GM18508 (cell line): ENCODE measurements at regions not wholly inside any gene's neighbourhood (a gene's known extent, or its start where the extent isn't known, plus 50 kb on each side); places are given as distances from the start of the nearest gene placed in this dataset.

ENCODE experiments used
- ATAC-seq: cut with Tn5 transposase; IDR thresholded peaks from one replicate; pipeline ENCODE4 v1.9.1; 2021; ENCODE audit warnings: moderate number of reproducible peaks; ENCODE audit not compliant: insufficient read depth, unreplicated experiment

GRCh38 chr7:17474724-17475344 lies 176.4 kb downstream of the AHR start:
- no peak for ATAC-seq

- no peak for ATAC-seq
These were observed 178.7 kb downstream of the AHR start for GRCh38 chr7:17477182-17477581.

GRCh38 chr7:17481118-17481517 lies 182.7 kb downstream of the AHR start:
- ATAC-seq: no peak

GRCh38 chr7:17485368-17485767 lies 186.9 kb downstream of the AHR start:
- no peak for ATAC-seq

- no peak for ATAC-seq
These were observed 187.5 kb downstream of the AHR start for GRCh38 chr7:17485904-17486303.

- no peak for ATAC-seq
These were observed 188.4 kb downstream of the AHR start for GRCh38 chr7:17486835-17487234.

- ATAC-seq: no peak
These were observed 188.9 kb downstream of the AHR start for GRCh38 chr7:17487343-17487742.

GRCh38 chr7:17488829-17489228 lies 190.4 kb downstream of the AHR start:
- no peak for ATAC-seq

- ATAC-seq: no peak
These were observed 191.5 kb downstream of the AHR start for GRCh38 chr7:17489961-17490360.

GRCh38 chr7:17490825-17491224 lies 192.4 kb downstream of the AHR start:
- no peak for ATAC-seq

GRCh38 chr7:17492437-17492836 lies 194.0 kb downstream of the AHR start:
- no peak for ATAC-seq

GRCh38 chr7:17493446-17493845 lies 195.0 kb downstream of the AHR start:
- no peak for ATAC-seq

- ATAC-seq: no peak
These were observed 197.4 kb downstream of the AHR start for GRCh38 chr7:17495655-17496394.

GRCh38 chr7:17497136-17497535 lies 198.7 kb downstream of the AHR start:
- ATAC-seq: no peak

GRCh38 chr7:17497549-17498167 lies 199.2 kb downstream of the AHR start:
- ATAC-seq: no peak

- ATAC-seq: no peak
These were observed 199.8 kb downstream of the AHR start for GRCh38 chr7:17498230-17498629.

GRCh38 chr7:17500736-17501135 lies 202.3 kb downstream of the AHR start:
- no peak for ATAC-seq

- ATAC-seq: no peak
These were observed 203.2 kb downstream of the AHR start for GRCh38 chr7:17501441-17502212.

- no peak for ATAC-seq
These were observed 204.0 kb downstream of the AHR start for GRCh38 chr7:17502213-17503060.

- ATAC-seq: peak; percentile 89
These were observed 207.6 kb downstream of the AHR start for GRCh38 chr7:17506095-17506494.
